ENCODE measurements at regions not wholly inside any gene's neighbourhood (a gene's known extent, or its start where the extent isn't known, plus 50 kb on each side); places are given as distances from the start of the nearest gene placed in this dataset.

DNA sequence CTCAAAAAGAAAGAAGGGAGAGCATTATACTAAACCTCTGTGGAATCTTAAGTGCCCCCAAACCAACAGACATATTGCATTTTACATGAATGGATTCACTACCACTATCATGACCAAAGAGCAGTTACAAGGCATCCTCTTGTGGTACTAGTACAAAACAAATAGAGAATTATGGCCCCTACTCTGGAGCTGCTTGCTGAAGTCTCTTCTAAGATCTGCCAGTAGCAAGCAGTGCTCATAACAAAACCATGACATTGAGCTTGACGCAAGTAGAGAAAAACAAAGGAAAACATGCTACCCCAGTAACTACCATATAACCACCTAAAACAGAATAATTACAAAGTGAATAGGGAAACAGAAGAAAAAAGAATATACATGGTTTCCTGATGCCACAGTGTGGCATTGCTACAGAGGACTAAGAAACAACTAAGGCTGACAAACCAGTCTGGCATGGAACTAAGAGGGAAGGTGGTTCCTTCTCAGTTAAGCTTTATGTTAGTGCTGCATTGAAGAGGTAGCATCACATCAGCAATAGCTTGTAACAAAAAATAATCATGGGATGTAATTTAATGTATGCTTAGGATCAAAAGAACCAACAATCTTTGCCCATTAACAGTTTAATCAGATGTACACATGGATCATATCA, 150.2 kb upstream of the AGR3 start:
- intact Hi-C loops (cut with DNase I), result no loop called here
- H3K27ac ChIP-seq, result no peak overlapping the region
- DNase-seq, result no peak
- H3K4me1 ChIP-seq, result peaks cover 0 to 27% (median 0%) of the 10 kb centered on the region in 3 donors
- WGBS, 2 donors, result 74 to 82% methylated on average over 1 of the region's 1 CpG
- H3K36me3 ChIP-seq, result no peaks in the 10 kb centered on the region
- TF ChIP-seq, protein P1, sequence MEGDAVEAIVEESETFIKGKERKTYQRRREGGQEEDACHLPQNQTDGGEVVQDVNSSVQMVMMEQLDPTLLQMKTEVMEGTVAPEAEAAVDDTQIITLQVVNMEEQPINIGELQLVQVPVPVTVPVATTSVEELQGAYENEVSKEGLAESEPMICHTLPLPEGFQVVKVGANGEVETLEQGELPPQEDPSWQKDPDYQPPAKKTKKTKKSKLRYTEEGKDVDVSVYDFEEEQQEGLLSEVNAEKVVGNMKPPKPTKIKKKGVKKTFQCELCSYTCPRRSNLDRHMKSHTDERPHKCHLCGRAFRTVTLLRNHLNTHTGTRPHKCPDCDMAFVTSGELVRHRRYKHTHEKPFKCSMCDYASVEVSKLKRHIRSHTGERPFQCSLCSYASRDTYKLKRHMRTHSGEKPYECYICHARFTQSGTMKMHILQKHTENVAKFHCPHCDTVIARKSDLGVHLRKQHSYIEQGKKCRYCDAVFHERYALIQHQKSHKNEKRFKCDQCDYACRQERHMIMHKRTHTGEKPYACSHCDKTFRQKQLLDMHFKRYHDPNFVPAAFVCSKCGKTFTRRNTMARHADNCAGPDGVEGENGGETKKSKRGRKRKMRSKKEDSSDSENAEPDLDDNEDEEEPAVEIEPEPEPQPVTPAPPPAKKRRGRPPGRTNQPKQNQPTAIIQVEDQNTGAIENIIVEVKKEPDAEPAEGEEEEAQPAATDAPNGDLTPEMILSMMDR (IDR thresholded peaks at IDR 0.05), result no peak
- no peak for TF ChIP-seq POLR2A (IDR thresholded peaks at IDR 0.05)
- H3K9me3 ChIP-seq, result no peaks in the 10 kb centered on the region
- H3K4me3 ChIP-seq, result no peak overlapping the region
- no peaks in the 10 kb centered on the region for H3K27me3 ChIP-seq

DNA sequence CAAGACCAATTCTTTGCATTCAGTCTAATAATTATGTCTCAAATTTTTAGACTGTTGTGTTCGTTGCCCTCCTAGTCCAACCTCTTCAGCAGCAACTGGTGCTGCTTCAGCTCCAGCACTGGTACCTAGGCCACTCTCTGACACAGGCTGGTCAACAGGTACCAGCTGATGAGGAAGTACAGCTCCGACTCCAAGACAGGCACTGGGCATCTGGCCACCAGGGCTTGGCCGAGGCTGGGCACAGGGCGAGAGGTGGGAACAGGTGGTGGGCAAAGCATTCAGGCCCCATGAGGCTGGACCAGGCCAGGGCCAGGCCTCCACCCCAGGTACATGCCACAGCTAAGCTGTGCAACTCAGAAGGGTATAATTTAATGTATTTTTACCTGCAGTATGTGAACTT, 151.5 kb upstream of the AGR3 start:
- no peaks in the 10 kb centered on the region for H3K27me3 ChIP-seq
- WGBS, 2 donors, result 92% methylated on average over 1 of the region's 4 CpGs
- intact Hi-C loops (cut with DNase I), result no loop called here
- no peak overlapping the region for H3K4me3 ChIP-seq
- DNase-seq, result no peak
- TF ChIP-seq, protein P1 (IDR thresholded peaks at IDR 0.05), result no peak
- no peak for TF ChIP-seq POLR2A (IDR thresholded peaks at IDR 0.05)
- H3K9me3 ChIP-seq, result no peaks in the 10 kb centered on the region
- peaks cover 0 to 18% (median 0%) of the 10 kb centered on the region in 3 donors for H3K4me1 ChIP-seq
- H3K27ac ChIP-seq, result no peak overlapping the region
- no peaks in the 10 kb centered on the region for H3K36me3 ChIP-seq

DNA sequence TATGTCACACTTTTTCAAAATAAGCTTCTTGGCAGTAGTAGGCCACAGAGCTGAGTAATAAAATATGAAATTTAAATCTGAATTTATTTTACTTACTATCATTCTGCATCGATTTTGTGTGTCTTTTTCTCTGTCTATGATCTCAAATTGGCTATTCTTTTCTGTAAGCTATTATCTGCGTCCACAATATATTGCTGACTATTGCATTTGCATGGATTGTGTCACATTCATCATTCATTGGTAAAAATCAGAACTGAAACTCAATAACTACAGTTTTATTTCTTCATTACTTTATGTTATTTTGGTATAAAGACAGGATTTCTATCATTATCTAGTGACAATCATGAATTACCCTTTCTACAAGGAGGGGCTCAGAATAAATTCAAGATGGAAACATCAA, 154.8 kb upstream of the AGR3 start:
- Histone ChIP-seq H3K27ac (no peak overlapping the region), H3K4me1 (peaks cover 0 to 37% (median 4%) of the 10 kb centered on the region in 3 donors), H3K27me3 (no peaks in the 10 kb centered on the region), H3K36me3 (no peaks in the 10 kb centered on the region), H3K9me3 (no peaks in the 10 kb centered on the region), H3K4me3 (no peak overlapping the region)
- DNase-seq, result no peak
- WGBS, 2 donors, result 88 to 91% methylated on average over 2 of the region's 2 CpGs
- TF ChIP-seq POLR2A (IDR thresholded peaks at IDR 0.05), result no peak
- TF ChIP-seq, protein P1 (IDR thresholded peaks at IDR 0.05), result no peak
- intact Hi-C loops (cut with DNase I), result no loop called here

DNA sequence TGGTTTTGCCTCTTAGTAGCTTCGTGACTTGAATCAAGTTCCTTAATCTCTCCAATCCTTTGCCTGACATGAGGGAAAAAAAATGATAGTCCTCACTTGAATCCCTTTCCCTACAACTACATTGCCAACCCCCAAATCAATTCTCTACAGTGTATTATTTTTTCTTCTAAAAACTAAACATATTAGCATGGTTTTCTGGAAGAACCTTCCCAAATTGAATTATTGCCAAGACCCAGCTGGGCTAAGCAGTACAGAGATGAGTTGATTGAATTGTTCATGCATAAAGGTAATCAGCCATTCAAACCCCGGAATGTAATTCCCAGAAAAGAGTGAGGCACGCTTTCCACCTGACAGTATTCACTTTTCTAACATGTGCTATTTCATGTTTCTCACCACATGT, 155.6 kb upstream of the AGR3 start:
- DNase-seq, result no peak

DNA sequence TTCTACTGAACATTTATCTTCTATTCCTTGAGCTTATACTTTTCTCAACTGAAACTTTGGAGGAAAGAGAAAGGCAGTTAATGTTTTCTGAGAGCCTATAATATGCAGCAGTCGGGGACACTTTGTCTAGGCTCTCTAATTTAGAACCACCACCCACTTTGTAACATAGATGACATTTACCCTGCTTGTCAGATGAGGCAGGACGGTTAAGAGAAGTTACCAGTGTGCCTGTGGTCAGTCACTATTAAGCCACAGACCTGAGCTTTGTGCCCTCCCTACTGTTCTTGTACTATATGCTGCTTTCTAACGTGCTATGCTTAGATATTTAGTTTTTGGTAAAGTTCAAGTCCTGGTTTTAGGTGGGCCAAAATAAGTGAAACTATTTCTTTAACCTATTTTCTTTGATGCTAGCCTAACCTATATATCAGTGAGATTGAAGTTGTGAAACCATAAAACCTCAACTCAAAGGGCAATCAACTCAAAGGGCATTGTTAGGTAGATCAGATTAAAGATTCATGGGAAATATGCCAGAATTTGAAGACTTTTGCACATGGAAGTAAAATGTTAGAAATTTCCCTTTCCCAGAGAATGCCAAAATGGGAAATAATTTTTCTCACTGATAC, 156.5 kb upstream of the AGR3 start:
- Histone ChIP-seq H3K36me3 (no peaks in the 10 kb centered on the region), H3K4me3 (no peak overlapping the region), H3K9me3 (no peaks in the 10 kb centered on the region), H3K27ac (no peak overlapping the region), H3K27me3 (no peaks in the 10 kb centered on the region), H3K4me1 (peaks cover 0 to 46% (median 12%) of the 10 kb centered on the region in 3 donors)
- 72 to 79% methylated on average over 3 of the region's 3 CpGs for WGBS, 2 donors
- TF ChIP-seq, protein P1 (IDR thresholded peaks at IDR 0.05), result no peak
- no peak for TF ChIP-seq POLR2A (IDR thresholded peaks at IDR 0.05)
- intact Hi-C loops (cut with DNase I), result no loop called here
- DNase-seq, result no peak

More for the DNA sequence above, 155.6 kb upstream of the AGR3 start:
- 87 to 90% methylated on average over 3 of the region's 3 CpGs for WGBS, 2 donors
- Histone ChIP-seq H3K27ac (no peak overlapping the region), H3K9me3 (no peaks in the 10 kb centered on the region), H3K4me1 (peaks cover 0 to 38% (median 7%) of the 10 kb centered on the region in 3 donors), H3K4me3 (no peak overlapping the region), H3K27me3 (no peaks in the 10 kb centered on the region), H3K36me3 (no peaks in the 10 kb centered on the region)
- intact Hi-C loops (cut with DNase I), result no loop called here
- TF ChIP-seq, protein P1 (IDR thresholded peaks at IDR 0.05), result no peak
- no peak for TF ChIP-seq POLR2A (IDR thresholded peaks at IDR 0.05)
